ENCODE measurements at regions not wholly inside any gene's neighbourhood (a gene's known extent, or its start where the extent isn't known, plus 50 kb on each side); places are given as distances from the start of the nearest gene placed in this dataset.

DNA sequence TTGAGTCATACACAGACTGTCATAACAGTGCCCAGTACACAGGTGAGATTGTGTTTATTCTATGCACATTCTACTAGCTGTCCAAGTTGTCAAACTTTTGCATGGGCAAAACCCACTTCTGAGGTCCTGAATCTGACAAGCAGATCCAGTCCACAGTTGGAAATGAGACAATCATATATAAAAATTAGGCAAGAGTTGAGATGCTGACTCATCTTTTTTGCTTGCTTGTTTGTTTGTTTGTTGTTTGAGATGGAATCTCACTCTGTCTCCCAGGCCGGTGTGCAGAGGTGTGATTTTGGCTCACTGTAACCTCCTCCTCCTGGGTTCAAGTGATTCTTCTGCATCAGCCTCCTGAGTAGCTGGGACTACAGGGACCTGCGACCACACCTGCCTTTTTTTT is 323.8 kb downstream of the RPS4Y2 start:
- Mint-ChIP-seq H3K36me3 (ENCODE audit: low read depth) (no peaks in the 10 kb centered on the region), H3K27me3 (no peaks in the 10 kb centered on the region), H3K4me1 (peaks cover 6% of the 10 kb centered on the region), H3K4me3 (no peak overlapping the region), H3K27ac (no peak overlapping the region), H3K9me3 (no peaks in the 10 kb centered on the region)
- ATAC-seq = no peak
- no peak for DNase-seq

DNA sequence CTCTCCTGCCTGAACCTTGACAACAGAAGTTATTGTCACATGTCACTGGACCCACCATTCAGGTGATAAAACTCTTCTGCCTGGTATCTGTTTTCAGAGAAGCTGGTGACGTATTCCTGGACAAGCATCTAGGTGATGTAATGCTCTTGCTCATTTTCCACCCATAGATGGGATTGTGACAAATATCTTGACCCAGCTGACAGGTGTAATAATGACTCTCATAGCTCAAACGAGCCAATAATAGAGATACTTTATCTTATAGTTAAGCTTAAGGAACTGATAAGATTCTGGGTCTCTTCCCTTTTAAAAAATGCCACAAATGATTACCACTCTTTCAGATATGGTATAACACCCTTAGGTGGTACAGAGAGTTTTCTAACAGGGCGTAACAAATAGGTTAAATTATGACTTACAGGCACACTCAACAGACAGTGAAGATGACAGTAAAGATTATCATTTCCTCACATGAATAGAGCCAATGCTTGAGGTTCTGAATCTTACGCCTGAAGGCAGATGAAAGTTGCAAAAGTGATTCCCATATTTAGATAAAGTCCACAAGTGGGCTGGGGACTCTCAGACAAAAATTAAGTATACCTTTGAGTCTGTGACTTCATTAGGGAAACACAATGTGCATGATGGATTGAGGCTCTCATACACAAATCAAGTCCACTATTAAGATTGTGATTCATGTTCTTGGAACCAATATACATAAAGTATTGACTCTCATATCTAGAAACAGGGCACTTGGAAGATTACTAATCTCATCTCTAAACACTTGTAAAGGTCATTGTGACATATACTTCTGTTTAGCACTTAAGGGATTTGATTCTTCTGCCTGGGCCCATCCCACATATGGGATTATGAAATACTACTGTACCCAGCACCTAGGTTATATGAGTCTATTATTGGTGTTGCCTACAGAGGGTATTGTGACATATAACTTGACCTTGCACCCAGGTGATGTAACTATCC is 326.0 kb downstream of the RPS4Y2 start:
- DNase-seq = no peak
- Mint-ChIP-seq H3K4me1 (no peaks in the 10 kb centered on the region), H3K27ac (no peak overlapping the region), H3K27me3 (no peaks in the 10 kb centered on the region), H3K4me3 (no peak overlapping the region), H3K9me3 (peaks cover under 1% of the 10 kb centered on the region), H3K36me3 (ENCODE audit: low read depth) (no peaks in the 10 kb centered on the region)
- peak; percentile 49 for ATAC-seq

DNA sequence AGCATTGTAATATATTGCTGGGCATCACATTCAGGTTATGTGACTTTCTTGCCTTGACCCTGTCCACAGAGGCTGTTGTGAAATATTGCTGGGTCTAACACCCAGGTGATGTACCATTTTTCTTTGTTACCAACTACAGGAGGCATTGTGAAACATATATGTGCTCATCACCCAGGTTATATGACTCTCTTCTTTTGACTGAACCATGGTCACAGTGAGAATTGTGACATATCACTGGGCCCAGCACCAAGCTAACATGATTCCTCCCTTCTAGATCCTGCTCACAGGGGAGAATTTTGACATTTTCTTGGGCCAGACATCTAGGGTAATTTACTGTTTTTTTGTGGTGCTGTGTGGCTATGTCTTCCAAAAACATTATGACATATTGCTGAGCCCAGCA is 326.7 kb downstream of the RPS4Y2 start:
- no peaks in the 10 kb centered on the region for H3K27me3 Mint-ChIP-seq
- H3K27ac Mint-ChIP-seq = no peak overlapping the region
- no peaks in the 10 kb centered on the region for H3K36me3 Mint-ChIP-seq (ENCODE audit: low read depth)
- H3K9me3 Mint-ChIP-seq = peaks cover 8% of the 10 kb centered on the region
- no peaks in the 10 kb centered on the region for H3K4me1 Mint-ChIP-seq
- no peak overlapping the region for H3K4me3 Mint-ChIP-seq
- DNase-seq (no peak), ATAC-seq (no peak)

DNA sequence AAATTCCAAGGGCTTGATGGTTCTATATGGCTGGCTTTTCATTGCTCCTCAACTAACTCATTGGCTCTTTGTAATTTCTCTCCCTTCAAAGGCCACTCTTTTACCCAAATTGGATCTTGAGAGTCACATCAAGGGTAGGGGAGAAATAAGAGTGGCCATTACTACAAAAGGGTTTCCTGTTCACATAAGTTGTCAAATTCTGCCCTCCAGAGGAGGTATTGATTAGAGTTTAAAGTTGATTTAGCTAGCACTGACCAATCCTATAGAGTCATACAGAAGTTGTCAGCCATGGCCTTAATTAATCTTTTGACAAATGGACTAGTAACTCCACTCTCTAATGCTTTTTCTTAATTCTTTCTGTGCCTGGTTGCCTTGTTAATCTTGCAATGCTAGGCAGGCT is 336.0 kb downstream of the RPS4Y2 start:
- no peak for ATAC-seq
- Mint-ChIP-seq H3K36me3 (ENCODE audit: low read depth) (no peaks in the 10 kb centered on the region), H3K27ac (no peak overlapping the region), H3K27me3 (no peaks in the 10 kb centered on the region), H3K9me3 (peaks cover 13% of the 10 kb centered on the region), H3K4me1 (no peaks in the 10 kb centered on the region), H3K4me3 (no peak overlapping the region)
- no peak for DNase-seq

DNA sequence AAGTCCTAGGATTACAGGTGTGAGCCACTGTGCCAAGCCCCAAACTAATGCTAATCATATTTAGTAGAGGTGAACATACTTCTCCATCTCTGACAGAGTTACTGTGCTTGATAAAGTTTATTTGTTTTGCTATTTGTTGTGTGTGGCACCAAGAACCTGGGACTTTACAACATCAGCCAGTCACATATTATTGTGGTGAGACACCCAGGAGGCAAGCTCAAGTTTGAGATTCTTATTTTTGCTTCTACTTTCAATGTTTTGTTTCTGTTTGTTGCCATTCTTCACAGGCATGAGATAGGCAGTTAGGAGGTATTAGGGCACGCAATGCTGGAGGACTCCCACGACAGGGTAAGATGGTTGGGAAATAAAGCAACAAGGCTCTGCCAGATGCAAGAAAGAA is 346.6 kb downstream of the RPS4Y2 start:
- DNase-seq (no peak), ATAC-seq (no peak)
- Mint-ChIP-seq H3K27ac (no peak overlapping the region), H3K36me3 (ENCODE audit: low read depth) (no peaks in the 10 kb centered on the region), H3K27me3 (no peaks in the 10 kb centered on the region), H3K4me3 (no peak overlapping the region), H3K9me3 (no peaks in the 10 kb centered on the region), H3K4me1 (peaks cover 13% of the 10 kb centered on the region)

DNA sequence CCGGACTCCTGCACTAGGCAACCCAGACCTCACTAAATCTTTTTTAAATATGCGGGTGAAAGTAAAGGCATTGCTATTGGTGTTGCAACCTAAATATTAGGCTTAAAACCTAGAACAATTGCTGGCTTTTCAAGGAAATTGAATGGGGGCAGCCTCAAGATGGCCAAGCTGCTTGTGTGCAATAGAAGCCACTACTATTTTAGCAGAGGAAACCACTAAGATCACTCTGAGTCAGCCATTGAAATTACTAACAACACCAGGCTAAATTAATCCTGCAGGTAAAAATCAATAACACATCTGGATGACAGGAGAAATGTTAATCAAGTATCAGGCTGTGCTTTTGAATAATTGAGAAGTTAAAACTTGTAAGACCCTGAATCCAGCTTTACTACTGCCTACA is 348.0 kb downstream of the RPS4Y2 start:
- H3K27me3 Mint-ChIP-seq = no peaks in the 10 kb centered on the region
- no peaks in the 10 kb centered on the region for H3K9me3 Mint-ChIP-seq
- H3K27ac Mint-ChIP-seq = no peak overlapping the region
- DNase-seq = no peak
- peaks cover 13% of the 10 kb centered on the region for H3K4me1 Mint-ChIP-seq
- ATAC-seq = no peak
- no peaks in the 10 kb centered on the region for H3K36me3 Mint-ChIP-seq (ENCODE audit: low read depth)
- no peak overlapping the region for H3K4me3 Mint-ChIP-seq

DNA sequence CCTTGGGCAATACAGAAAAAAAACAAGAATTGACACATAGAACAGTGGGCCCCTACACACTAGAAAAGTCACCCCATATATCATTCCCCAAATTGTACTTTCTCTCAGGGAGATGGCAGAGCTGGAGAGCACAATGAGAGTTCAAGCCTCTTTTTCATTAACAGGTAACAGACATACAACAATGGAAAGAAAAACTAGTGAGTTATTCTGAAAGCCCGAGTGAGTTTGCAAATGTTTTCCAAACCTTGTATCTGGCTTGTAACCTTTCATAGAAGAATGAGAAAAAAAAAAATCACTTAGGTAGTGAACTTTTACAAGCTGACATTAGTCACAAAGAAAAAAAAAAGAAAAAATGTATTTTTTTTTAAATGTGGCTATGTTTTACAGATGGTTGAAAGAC is 349.6 kb downstream of the RPS4Y2 start:
- Mint-ChIP-seq H3K9me3 (no peaks in the 10 kb centered on the region), H3K27me3 (no peaks in the 10 kb centered on the region), H3K36me3 (ENCODE audit: low read depth) (no peaks in the 10 kb centered on the region), H3K27ac (peak overlapping the region; percentile 55), H3K4me3 (no peak overlapping the region), H3K4me1 (peaks cover 16% of the 10 kb centered on the region)
- peak; percentile 15 for ATAC-seq
- no peak for DNase-seq

DNA sequence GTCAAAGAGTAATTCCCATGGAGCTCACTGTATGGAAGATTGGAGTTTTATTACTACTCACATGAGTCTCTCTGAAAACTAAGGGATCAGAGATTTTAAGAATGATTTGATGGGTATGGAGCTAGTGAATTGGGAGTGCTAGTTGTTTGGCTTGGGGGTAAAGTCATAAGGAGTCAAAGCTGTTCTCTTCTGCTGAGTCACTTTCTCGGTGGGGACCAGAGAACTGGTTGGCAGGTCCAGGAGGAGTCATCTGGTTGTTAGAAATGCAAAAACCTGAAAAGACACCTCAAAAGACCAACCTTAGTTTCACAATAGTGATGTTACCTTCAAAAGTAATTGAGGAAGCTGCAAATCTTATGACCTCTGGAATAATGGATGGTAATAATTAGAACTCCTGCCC is 355.4 kb downstream of the RPS4Y2 start:
- ATAC-seq (no peak), DNase-seq (no peak)
- peaks cover 2% of the 10 kb centered on the region for H3K36me3 Mint-ChIP-seq (ENCODE audit: low read depth)
- H3K4me1 Mint-ChIP-seq = peaks cover 6% of the 10 kb centered on the region
- H3K27me3 Mint-ChIP-seq = no peaks in the 10 kb centered on the region
- H3K9me3 Mint-ChIP-seq = peaks cover 4% of the 10 kb centered on the region
- H3K4me3 Mint-ChIP-seq = no peak overlapping the region
- no peak overlapping the region for H3K27ac Mint-ChIP-seq

DNA sequence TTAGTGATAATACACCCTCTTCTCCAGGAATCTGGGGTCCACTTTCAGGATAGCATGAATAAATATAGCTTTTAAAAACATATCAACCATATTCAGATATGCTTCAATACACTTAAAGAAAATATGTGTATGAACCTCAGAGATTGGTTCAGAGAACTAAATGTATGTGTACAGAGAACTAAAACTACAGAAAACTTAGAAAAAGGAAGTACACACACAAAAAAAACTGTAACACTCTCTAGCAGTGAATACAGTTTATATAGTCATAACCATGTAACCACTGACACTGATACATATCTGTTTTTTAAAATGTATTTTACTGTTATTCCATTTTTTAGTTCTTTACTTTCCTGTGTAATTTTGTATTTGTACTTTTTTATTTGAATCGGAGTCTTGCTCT is 365.2 kb downstream of the RPS4Y2 start:
- H3K4me1 Mint-ChIP-seq = peaks cover 8% of the 10 kb centered on the region
- no peak for ATAC-seq
- H3K27ac Mint-ChIP-seq = no peak overlapping the region

DNA sequence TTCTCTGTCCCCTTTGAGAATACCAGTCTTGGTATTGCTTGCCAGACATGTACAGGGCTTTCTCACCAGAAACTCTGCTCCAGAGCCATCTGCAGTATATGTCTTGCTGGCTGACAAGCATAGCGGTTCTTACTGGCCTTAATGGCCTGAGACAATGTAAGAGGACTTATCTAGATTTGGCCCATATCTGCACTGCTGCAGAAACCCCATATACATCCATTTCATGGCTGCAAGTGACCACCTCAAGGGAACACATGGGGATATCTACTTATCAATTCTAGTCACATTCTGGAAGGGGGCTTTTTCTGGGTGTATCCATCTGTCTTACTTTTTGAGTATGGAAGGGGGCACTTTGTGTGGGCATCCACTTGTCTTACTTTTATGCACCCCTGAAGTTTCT is 375.5 kb upstream of the RBMY1B start:
- Mint-ChIP-seq H3K9me3 (no peaks in the 10 kb centered on the region), H3K4me1 (peaks cover 11% of the 10 kb centered on the region), H3K27ac (no peak overlapping the region), H3K36me3 (ENCODE audit: low read depth) (no peaks in the 10 kb centered on the region), H3K4me3 (no peak overlapping the region), H3K27me3 (no peaks in the 10 kb centered on the region)
- no peak for ATAC-seq
- no peak for DNase-seq

More for the DNA sequence above, 365.2 kb downstream of the RPS4Y2 start:
- H3K36me3 Mint-ChIP-seq (ENCODE audit: low read depth) = no peaks in the 10 kb centered on the region
- no peaks in the 10 kb centered on the region for H3K9me3 Mint-ChIP-seq
- DNase-seq = no peak
- no peak overlapping the region for H3K4me3 Mint-ChIP-seq
- H3K27me3 Mint-ChIP-seq = no peaks in the 10 kb centered on the region

DNA sequence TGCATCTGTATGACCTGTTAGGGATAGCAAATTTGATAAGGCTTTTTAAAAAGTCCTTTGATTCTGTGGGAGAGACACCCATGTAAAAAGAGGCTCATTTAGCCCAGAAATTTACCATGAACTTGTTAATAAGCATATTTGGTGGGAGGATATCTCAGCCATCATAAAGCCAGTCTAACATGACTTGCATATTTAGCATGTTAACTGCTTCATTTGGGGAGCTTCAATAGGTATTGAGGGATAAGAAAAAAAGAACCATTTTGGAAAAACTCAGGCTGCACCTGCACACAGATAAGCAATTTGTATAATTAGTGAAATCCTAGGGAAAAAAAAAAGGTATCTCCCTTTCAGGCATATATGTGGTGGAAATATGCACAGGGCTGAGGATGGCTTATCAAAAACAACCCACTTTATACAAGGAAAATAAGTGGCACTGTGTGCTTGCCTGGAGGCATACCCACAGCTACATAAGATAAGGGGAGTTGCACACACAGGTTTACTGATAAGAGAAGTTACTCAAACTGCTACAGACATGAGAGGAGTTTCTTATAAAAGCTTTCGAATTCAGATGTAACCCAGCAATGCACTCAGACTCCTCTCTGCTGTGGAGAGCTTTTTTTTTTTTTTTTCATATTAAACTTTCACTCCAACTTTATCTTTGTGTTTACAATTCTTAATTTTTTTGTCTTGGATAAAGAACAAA is 372.9 kb upstream of the RBMY1B start:
- Mint-ChIP-seq H3K27me3 (no peaks in the 10 kb centered on the region), H3K9me3 (no peaks in the 10 kb centered on the region), H3K27ac (no peak overlapping the region), H3K4me1 (peaks cover 11% of the 10 kb centered on the region), H3K36me3 (ENCODE audit: low read depth) (no peaks in the 10 kb centered on the region), H3K4me3 (no peak overlapping the region)
- no peak for ATAC-seq
- no peak for DNase-seq

DNA sequence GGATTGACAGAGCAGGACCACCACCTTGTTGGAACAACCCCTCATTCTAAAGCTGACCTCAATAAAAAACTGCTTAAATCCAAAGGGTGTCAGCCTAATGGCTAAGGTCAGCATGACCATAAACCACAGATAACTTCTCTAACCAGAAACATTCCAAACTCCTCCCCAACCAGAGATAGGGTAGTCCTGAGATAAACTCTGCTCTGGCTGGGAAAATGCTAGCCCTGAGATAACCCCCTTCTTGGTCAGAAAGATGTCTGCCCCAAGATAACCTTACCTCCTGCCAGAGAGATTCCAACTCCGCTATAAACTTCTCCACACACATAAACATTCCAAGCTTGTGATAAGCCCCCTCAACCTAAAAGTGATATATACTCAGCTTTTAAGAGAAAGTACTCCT is 364.8 kb upstream of the RBMY1B start:
- Mint-ChIP-seq H3K4me1 (peaks cover 5% of the 10 kb centered on the region), H3K4me3 (no peak overlapping the region), H3K27me3 (no peaks in the 10 kb centered on the region), H3K36me3 (ENCODE audit: low read depth) (no peaks in the 10 kb centered on the region), H3K27ac (no peak overlapping the region), H3K9me3 (no peaks in the 10 kb centered on the region)
- DNase-seq (no peak), ATAC-seq (no peak)

DNA sequence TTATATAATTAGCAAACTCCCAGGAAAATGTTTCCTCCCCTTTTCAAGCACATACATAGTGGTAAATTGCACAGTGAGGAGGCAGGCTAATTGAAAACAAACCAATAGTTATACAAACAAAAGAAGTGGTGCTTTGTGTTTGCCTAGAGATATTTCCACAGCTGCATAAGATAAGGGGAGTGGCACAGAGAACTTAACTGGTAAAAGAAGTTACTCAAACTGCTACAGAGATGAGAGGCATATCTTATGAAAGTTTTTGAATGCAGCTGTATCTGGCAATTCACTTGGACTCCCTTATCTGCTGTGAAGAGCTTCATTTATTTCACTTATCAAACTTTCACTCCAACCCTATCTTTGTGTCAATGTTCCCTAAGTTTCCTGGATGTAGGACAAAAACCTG is 361.2 kb upstream of the RBMY1B start:
- Mint-ChIP-seq H3K9me3 (no peaks in the 10 kb centered on the region), H3K27me3 (no peaks in the 10 kb centered on the region), H3K27ac (no peak overlapping the region), H3K4me3 (no peak overlapping the region), H3K36me3 (ENCODE audit: low read depth) (no peaks in the 10 kb centered on the region), H3K4me1 (peaks cover 5% of the 10 kb centered on the region)
- DNase-seq (no peak), ATAC-seq (no peak)

DNA sequence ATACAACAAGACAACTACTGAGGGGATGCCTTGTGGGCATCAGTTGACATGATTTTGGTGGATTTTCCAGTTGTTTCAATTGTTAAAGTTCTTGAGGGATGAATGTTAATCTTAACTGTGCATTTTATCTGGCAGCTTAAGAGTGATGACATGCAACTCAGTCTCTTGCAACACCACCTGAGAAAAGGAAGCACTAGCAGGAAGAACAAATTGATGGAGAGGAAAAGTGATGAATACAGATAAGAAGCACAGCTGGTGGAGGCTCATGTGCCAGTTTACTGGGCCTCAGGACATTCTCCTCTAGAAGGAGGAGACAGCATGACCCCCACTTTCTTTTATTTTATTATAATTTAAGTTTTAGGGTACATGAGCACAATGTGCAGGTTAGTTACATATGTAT is 341.3 kb upstream of the RBMY1B start:
- Mint-ChIP-seq H3K27me3 (no peaks in the 10 kb centered on the region), H3K27ac (no peak overlapping the region), H3K36me3 (ENCODE audit: low read depth) (no peaks in the 10 kb centered on the region), H3K4me3 (no peak overlapping the region), H3K4me1 (peaks cover 3% of the 10 kb centered on the region), H3K9me3 (peaks cover 2% of the 10 kb centered on the region)
- no peak for DNase-seq
- ATAC-seq = no peak

All from activated naive CD8-positive, alpha-beta T cell treated with anti-CD3 and anti-CD28 coated beads, Interleukin-2, amount 50 U/mL, for 24 hours (primary cell).